Effector memory CD4-positive, alpha-beta T cell (primary cell): ENCODE measurements at regions not wholly inside any gene's neighbourhood (a gene's known extent, or its start where the extent isn't known, plus 50 kb on each side); places are given as distances from the start of the nearest gene placed in this dataset.

Experiments used
- DNase-seq, 3 donors: peaks; one replicate each; pipeline ENCODE4 v3.0.0-alpha.2; 2020
- H3K27ac ChIP-seq: 2 replicates; pipeline ENCODE4 v1.7.0; 2013; ENCODE audit warnings: mild to moderate bottlenecking, low read length, moderate library complexity; ENCODE audit not compliant: insufficient read depth, poor library complexity, severe bottlenecking
- H3K27me3 ChIP-seq: replicated peaks from 2 replicates; pipeline ENCODE4 v1.7.0; 2013; ENCODE audit warnings: mild to moderate bottlenecking, low read length; ENCODE audit not compliant: insufficient read depth, control insufficient read depth, poor library complexity, severe bottlenecking
- H3K36me3 ChIP-seq: 2 replicates; pipeline ENCODE4 v1.7.0; 2013; ENCODE audit warnings: mild to moderate bottlenecking, low read length, moderate library complexity; ENCODE audit not compliant: control insufficient read depth, insufficient read depth
- H3K4me1 ChIP-seq: 2 replicates; pipeline ENCODE4 v1.7.0; 2013; ENCODE audit warnings: low read length, mild to moderate bottlenecking; ENCODE audit not compliant: control insufficient read depth, insufficient read depth, poor library complexity, severe bottlenecking
- H3K4me3 ChIP-seq: 2 replicates; pipeline ENCODE4 v1.7.0; 2013; ENCODE audit warnings: low read length, low read depth, mild to moderate bottlenecking; ENCODE audit not compliant: insufficient read depth, poor library complexity, severe bottlenecking
- H3K9me3 ChIP-seq: 2 replicates; pipeline ENCODE4 v1.7.0; 2013; ENCODE audit warnings: mild to moderate bottlenecking, low read length, moderate library complexity; ENCODE audit not compliant: control insufficient read depth

DNA sequence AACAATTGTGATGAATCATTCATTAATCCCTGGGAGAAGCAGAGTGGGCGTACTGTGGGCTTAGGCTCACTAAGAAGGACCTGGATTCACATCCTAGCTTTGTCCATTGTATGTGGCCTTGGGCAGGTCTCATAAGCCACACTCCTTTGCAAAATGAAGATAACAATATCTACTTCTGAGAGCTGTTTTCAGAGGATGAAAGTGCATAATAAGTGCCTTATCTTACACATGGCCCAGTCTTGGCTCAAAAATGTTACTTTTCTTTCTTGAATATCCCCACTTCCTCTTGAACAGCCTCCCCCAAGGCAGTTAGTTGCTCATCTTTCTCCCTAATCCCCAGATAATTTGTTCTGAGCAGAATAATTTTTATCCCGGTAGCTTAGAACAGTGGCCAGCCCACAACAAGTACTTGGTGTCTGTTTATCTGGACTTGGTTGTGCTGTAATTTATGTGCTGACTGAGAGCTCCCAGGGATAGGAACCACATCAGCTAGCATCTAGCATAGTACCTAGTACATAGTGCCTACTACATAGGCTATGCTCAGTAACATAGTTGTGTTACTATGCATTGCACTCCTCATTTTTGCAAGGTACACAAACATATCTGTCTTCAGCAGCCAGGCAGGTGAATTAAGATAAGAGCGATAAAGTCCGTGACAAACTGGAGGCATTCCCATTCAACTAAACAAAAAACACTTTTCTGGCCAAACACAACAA is 61.7 kb upstream of the NUDT4 start:
- no peaks in the 10 kb centered on the region for H3K4me1 ChIP-seq
- H3K9me3 ChIP-seq: no peaks in the 10 kb centered on the region
- no peak for DNase-seq
- no peak overlapping the region for H3K27ac ChIP-seq
- no peaks in the 10 kb centered on the region for H3K36me3 ChIP-seq
- no peak overlapping the region for H3K4me3 ChIP-seq
- H3K27me3 ChIP-seq: no peaks in the 10 kb centered on the region

- no peak for DNase-seq
- Histone ChIP-seq H3K4me3 (no peak overlapping the region), H3K9me3 (no peaks in the 10 kb centered on the region), H3K4me1 (no peaks in the 10 kb centered on the region), H3K27me3 (no peaks in the 10 kb centered on the region), H3K36me3 (no peaks in the 10 kb centered on the region), H3K27ac (no peak overlapping the region)
These were observed 61.1 kb upstream of the NUDT4 start for GRCh38 chr12:93316623-93316971.

DNA sequence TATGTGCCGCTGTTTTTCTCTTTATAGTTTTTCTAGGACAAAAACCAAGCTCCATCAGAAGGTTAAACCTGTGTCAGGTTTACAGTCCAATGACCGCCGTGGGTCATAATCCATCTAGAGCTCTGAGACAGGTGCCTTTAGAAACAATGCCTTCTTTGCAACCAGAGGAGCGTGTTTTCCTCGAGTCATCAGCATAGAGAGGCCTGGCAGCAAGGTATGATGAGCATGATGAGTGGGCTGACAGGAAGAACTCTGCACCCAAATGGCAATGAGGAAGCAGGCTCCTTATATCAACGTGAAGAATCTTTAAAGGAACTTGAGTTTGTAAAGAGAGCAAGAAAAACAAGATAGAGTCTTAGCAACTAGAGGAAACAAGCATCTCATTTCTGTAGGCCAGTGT is 60.5 kb upstream of the NUDT4 start:
- no peaks in the 10 kb centered on the region for H3K4me1 ChIP-seq
- H3K4me3 ChIP-seq: no peak overlapping the region
- no peaks in the 10 kb centered on the region for H3K36me3 ChIP-seq
- no peaks in the 10 kb centered on the region for H3K9me3 ChIP-seq
- H3K27ac ChIP-seq: no peak overlapping the region
- no peaks in the 10 kb centered on the region for H3K27me3 ChIP-seq
- no peak for DNase-seq

GRCh38 chr12:93318720-93319522 is 58.8 kb upstream of the NUDT4 start:
- no peaks in the 10 kb centered on the region for H3K4me1 ChIP-seq
- H3K4me3 ChIP-seq: no peak overlapping the region
- no peaks in the 10 kb centered on the region for H3K36me3 ChIP-seq
- H3K27ac ChIP-seq: no peak overlapping the region
- H3K27me3 ChIP-seq: no peaks in the 10 kb centered on the region
- no peak for DNase-seq
- no peaks in the 10 kb centered on the region for H3K9me3 ChIP-seq

GRCh38 chr12:93319523-93320050 is 58.1 kb upstream of the NUDT4 start:
- Histone ChIP-seq H3K4me3 (no peak overlapping the region), H3K27ac (no peak overlapping the region), H3K4me1 (no peaks in the 10 kb centered on the region), H3K9me3 (no peaks in the 10 kb centered on the region), H3K27me3 (no peaks in the 10 kb centered on the region), H3K36me3 (no peaks in the 10 kb centered on the region)
- DNase-seq: no peak

- no peaks in the 10 kb centered on the region for H3K9me3 ChIP-seq
- DNase-seq: no peak
- H3K36me3 ChIP-seq: no peaks in the 10 kb centered on the region
- H3K4me3 ChIP-seq: no peak overlapping the region
- no peaks in the 10 kb centered on the region for H3K27me3 ChIP-seq
- no peak overlapping the region for H3K27ac ChIP-seq
- H3K4me1 ChIP-seq: no peaks in the 10 kb centered on the region
These were observed 54.9 kb upstream of the NUDT4 start for GRCh38 chr12:93322784-93323183.

DNA sequence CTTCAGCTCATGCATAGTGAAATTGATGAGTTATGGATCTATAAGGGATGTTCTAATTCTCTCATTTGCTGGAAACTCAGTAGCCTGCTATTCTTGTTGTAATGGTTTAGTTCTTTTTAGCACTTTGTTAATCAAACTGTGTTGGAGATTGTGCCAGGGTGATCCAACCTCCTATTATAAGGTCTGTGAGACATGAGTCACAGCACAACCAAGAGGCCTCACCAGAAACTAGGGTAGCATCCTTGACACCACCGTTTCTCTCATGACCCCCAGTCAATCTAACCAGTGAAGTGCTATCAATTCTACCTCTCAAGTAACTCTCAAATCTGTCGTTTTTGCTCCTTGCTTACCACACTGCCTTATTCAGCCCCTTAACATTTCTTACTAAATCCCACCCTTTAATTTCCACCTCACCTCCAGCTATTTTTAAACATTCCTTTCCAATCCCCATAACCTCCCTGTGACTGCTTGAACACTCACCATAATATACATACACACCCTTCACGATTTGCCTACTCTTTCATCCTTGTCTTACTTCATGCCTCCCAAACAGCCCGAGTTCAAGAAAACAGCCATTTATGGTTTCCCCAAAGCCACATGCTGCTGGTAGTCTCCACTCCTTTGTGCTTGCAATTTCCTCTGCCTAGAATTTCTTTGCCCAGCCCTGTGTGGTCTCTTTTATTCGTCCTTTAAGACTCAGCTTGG is 53.9 kb upstream of the NUDT4 start:
- no peaks in the 10 kb centered on the region for H3K36me3 ChIP-seq
- no peaks in the 10 kb centered on the region for H3K27me3 ChIP-seq
- no peaks in the 10 kb centered on the region for H3K4me1 ChIP-seq
- H3K4me3 ChIP-seq: no peak overlapping the region
- no peaks in the 10 kb centered on the region for H3K9me3 ChIP-seq
- DNase-seq: no peak
- H3K27ac ChIP-seq: no peak overlapping the region

DNA sequence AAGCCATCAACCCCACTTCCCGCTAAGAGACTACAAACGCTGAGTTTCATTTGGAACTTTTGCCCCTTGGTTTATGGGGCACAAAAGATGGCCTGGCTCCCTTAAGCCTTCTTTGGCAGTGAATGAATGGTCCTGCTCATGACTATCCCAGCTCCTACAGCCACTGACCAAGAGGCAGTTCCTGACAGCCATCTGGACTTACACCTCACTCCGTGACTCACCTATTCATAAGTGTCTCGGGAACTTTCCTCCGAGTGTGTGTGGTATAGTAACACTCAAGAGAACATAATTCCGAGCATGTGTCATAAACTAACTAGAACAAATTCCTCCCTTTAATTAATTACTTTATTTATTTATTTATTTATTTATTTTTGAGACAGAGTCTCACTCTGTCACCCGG is 51.9 kb upstream of the NUDT4 start:
- H3K4me3 ChIP-seq: no peak overlapping the region
- no peaks in the 10 kb centered on the region for H3K36me3 ChIP-seq
- no peak overlapping the region for H3K27ac ChIP-seq
- H3K4me1 ChIP-seq: no peaks in the 10 kb centered on the region
- no peaks in the 10 kb centered on the region for H3K9me3 ChIP-seq
- no peaks in the 10 kb centered on the region for H3K27me3 ChIP-seq
- no peak for DNase-seq
